ENCODE measurements at regions not wholly inside any gene's neighbourhood (a gene's known extent, or its start where the extent isn't known, plus 50 kb on each side); places are given as distances from the start of the nearest gene placed in this dataset.

- no peak overlapping the region for H3K4me3 ChIP-seq (ENCODE audit: low read depth, low read length)
- TF ChIP-seq CTCF (IDR thresholded peaks at IDR 0.05; ENCODE audit: insufficient read depth, low read length) = no peak
- DNase-seq (ENCODE audit: low read depth) = no peak
Observed at GRCh38 chr12:130216031-130216430, 53.8 kb downstream of the FZD10 start.

- no peak for DNase-seq (ENCODE audit: low read depth)
- TF ChIP-seq CTCF (IDR thresholded peaks at IDR 0.05; ENCODE audit: insufficient read depth, low read length) = no peak
- no peak overlapping the region for H3K4me3 ChIP-seq (ENCODE audit: low read depth, low read length)
Observed at GRCh38 chr12:130218682-130219081, 56.4 kb downstream of the FZD10 start.

GRCh38 chr12:130219929-130220705, 57.9 kb downstream of the FZD10 start:
- H3K4me3 ChIP-seq (ENCODE audit: low read depth, low read length) = no peak overlapping the region
- no peak for DNase-seq (ENCODE audit: low read depth)
- TF ChIP-seq CTCF (IDR thresholded peaks at IDR 0.05; ENCODE audit: insufficient read depth, low read length) = no peak

GRCh38 chr12:130220706-130221100, 58.4 kb downstream of the FZD10 start:
- DNase-seq (ENCODE audit: low read depth) = no peak
- TF ChIP-seq CTCF (IDR thresholded peaks at IDR 0.05; ENCODE audit: insufficient read depth, low read length) = no peak
- H3K4me3 ChIP-seq (ENCODE audit: low read depth, low read length) = no peak overlapping the region

GRCh38 chr12:130222519-130223218, 60.4 kb downstream of the FZD10 start:
- no peak for DNase-seq (ENCODE audit: low read depth)
- TF ChIP-seq CTCF (IDR thresholded peaks at IDR 0.05; ENCODE audit: insufficient read depth, low read length) = no peak
- H3K4me3 ChIP-seq (ENCODE audit: low read depth, low read length) = no peak overlapping the region

GRCh38 chr12:130223767-130224244, 61.5 kb downstream of the FZD10 start:
- no peak overlapping the region for H3K4me3 ChIP-seq (ENCODE audit: low read depth, low read length)
- no peak for DNase-seq (ENCODE audit: low read depth)
- no peak for TF ChIP-seq CTCF (IDR thresholded peaks at IDR 0.05; ENCODE audit: insufficient read depth, low read length)

Measured in fibroblast of the aortic adventitia (primary cell).